Kidney epithelial cell (primary cell): ENCODE measurements at regions not wholly inside any gene's neighbourhood (a gene's known extent, or its start where the extent isn't known, plus 50 kb on each side); places are given as distances from the start of the nearest gene placed in this dataset.

Experiments
- DNase-seq: peaks from one replicate; pipeline ENCODE4 v3.0.0-alpha.2; 2010; ENCODE audit warnings: low read depth
- H3K27me3 ChIP-seq: 2 replicates; pipeline ENCODE4 v1.6.0; 2011; ENCODE audit warnings: low read length; ENCODE audit not compliant: control insufficient read depth, insufficient read depth
- H3K36me3 ChIP-seq: 2 replicates; pipeline ENCODE4 v1.5.1; 2011; ENCODE audit warnings: low read length; ENCODE audit not compliant: control insufficient read depth, insufficient read depth
- H3K4me3 ChIP-seq: 2 replicates; pipeline ENCODE4 v1.5.1; 2011; ENCODE audit warnings: low read depth, mild to moderate bottlenecking, control low read depth, low read length
- TF ChIP-seq, protein P1 (sequence below): IDR thresholded peaks from 2 replicates; pipeline ENCODE4 v1.5.1; 2011; ENCODE audit warnings: mild to moderate bottlenecking, moderate library complexity, low read length, control low read depth, inconsistent platforms; ENCODE audit not compliant: insufficient read depth, poor library complexity, severe bottlenecking

DNA sequence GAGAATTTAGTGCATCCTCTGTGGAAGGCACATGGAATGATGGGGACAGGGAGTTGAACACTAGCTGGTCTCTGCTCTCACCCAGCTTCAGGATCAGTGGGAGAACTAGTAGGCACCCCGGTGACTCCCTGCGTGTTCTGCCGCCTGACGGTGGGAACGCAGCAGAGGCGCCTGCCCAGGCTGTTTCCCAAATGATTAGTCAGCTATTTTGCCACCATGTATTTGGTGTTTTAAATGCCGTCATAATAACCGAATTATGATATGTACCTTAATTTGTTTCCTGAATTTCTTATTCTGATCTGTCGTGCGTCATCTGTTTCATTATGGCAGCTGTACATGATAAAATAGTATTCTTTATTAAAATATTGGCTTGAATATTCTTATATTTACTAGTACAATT lies 115.9 kb upstream of the GJB6 start:
- no peaks in the 10 kb centered on the region for H3K27me3 ChIP-seq
- H3K36me3 ChIP-seq, result no peaks in the 10 kb centered on the region
- TF ChIP-seq, protein P1, sequence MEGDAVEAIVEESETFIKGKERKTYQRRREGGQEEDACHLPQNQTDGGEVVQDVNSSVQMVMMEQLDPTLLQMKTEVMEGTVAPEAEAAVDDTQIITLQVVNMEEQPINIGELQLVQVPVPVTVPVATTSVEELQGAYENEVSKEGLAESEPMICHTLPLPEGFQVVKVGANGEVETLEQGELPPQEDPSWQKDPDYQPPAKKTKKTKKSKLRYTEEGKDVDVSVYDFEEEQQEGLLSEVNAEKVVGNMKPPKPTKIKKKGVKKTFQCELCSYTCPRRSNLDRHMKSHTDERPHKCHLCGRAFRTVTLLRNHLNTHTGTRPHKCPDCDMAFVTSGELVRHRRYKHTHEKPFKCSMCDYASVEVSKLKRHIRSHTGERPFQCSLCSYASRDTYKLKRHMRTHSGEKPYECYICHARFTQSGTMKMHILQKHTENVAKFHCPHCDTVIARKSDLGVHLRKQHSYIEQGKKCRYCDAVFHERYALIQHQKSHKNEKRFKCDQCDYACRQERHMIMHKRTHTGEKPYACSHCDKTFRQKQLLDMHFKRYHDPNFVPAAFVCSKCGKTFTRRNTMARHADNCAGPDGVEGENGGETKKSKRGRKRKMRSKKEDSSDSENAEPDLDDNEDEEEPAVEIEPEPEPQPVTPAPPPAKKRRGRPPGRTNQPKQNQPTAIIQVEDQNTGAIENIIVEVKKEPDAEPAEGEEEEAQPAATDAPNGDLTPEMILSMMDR, result no peak
- no peak overlapping the region for H3K4me3 ChIP-seq
- DNase-seq, result no peak

DNA sequence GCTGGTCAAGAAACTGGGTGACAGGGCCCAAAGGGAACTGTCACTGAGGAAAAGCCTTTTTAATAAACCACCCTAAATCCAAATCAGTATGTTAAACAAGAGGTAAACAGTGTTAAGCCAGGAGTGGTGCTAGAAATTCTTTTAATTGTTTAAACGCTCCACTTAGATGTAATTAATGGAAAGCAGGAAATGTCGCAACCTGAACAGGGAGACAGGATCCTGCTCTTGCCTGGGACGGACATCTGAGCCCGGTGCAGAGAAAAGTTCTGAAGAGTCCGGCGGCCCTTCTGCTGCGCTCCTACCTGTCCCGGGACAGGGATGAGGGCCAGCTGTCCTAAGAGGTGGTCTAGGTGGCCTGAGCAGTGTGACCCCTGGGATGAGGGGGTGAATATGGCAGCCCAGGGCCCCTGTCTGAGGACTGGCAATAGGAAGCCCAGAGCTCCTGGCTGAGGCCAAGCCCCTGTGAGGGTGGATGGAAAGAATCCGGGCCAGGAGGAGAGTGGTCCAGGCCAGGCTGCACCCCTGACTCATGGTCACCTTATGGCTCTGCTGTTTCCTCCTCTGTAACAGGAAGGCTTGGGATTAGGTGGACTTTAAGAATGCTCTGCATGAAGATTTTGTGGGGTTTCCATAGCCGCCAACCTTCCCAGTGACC lies 112.8 kb upstream of the GJB6 start:
- H3K27me3 ChIP-seq, result no peaks in the 10 kb centered on the region
- TF ChIP-seq, protein P1, result no peak
- H3K36me3 ChIP-seq, result no peaks in the 10 kb centered on the region
- H3K4me3 ChIP-seq, result no peak overlapping the region
- DNase-seq, result no peak

DNA sequence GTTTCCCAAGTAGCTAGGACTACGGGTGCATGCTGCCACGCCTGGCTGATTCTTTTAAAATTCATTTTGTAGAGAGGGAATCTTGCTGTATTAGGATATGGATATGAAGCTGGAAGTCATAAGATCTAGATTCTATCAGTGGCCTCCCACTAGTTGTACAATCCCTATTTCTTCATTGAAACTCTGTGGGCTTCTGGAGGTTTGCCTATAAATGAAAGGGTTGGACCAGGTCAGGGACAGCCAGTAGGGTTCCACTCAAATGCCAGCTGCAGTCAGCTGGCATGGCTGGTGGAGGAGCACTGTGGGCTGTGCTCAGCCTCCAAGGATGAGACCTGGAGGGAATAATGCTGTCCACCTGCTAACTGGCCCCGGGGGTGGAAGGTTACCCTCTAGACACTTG lies 110.2 kb upstream of the GJB6 start:
- DNase-seq, result no peak
- H3K27me3 ChIP-seq, result no peaks in the 10 kb centered on the region
- no peaks in the 10 kb centered on the region for H3K36me3 ChIP-seq
- TF ChIP-seq, protein P1, result no peak
- no peak overlapping the region for H3K4me3 ChIP-seq

DNA sequence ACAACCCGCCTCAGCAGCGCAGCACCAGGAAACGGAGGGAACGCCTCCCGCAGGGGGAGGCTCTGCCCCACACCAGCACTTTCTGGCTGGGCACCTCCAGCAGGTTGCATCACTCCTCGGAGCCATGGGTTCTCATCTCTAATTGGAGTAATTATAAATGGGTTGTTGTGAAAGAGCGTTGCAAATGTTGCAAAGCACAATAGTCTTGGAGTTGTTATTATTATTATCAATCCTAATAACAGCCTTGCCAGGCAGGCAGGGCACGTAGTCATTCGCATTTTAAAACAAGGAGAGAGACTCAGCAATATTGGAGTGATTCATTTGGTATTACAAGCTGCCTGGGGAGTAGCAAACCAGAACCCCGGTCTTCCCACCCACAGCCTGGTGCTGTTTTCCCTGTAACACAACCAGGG lies 108.6 kb upstream of the GJB6 start:
- no peak for DNase-seq
- Histone ChIP-seq H3K36me3 (no peaks in the 10 kb centered on the region), H3K4me3 (no peak overlapping the region), H3K27me3 (no peaks in the 10 kb centered on the region)
- TF ChIP-seq, protein P1, result no peak

DNA sequence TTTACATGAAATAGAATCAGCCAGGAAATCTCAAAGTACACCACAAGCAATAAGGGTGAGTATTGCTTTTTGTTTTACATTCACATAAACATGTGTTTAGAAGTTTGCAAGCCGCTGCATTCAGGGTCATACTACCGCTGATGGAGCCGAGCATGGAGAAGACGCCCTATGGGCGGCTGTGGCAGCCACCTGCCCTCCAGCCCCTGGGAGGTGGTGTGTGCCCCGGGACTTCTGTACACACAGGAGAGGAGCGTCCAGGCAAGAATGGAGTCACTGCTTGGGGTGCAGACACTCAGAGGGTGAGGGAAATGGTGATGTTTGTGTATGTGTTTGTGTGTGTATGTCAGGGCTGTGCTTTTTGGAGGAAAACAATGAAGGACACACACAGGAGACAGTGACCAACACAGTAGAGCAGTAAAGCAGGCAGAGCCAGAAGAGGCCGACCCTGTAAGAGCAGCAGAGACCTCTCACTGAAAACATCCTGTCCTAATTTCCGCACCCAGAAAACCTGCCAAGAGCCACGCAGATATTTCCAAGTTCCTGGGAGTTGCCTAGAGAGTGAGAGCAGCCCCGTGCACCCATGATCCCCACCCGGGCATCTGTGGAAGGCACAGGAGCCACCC lies 108.1 kb upstream of the GJB6 start:
- TF ChIP-seq, protein P1, result no peak
- DNase-seq, result no peak
- H3K27me3 ChIP-seq, result no peaks in the 10 kb centered on the region
- no peaks in the 10 kb centered on the region for H3K36me3 ChIP-seq
- H3K4me3 ChIP-seq, result no peak overlapping the region
